B cell (primary cell): ENCODE measurements at regions not wholly inside any gene's neighbourhood (a gene's known extent, or its start where the extent isn't known, plus 50 kb on each side); places are given as distances from the start of the nearest gene placed in this dataset.
"Not testable (repeated sequence)": the region's sequence is repeated elsewhere in the genome, so short reads cannot be mapped to it uniquely, and the experiment has no call there.

Experiments used
- ATAC-seq: fragments of 200-7000 bp; cut with Tn5 transposase; one replicate; pipeline ENCODE4 v1.10.0; 2021; ENCODE audit warnings: low read depth, mild to moderate bottlenecking, moderate number of reproducible peaks, moderate library complexity
- CTCF ChIA-PET: fragments of 350-600 bp; sonication (Branson Sonifier 250); formaldehyde crosslinking; loops from one replicate; lab custom pipeline; 2021; ENCODE audit warnings: antibody characterized with exemption, inconsistent platforms; lab: Charles Lee
- POLR2A ChIA-PET: fragments of 350-600 bp; sonication (Branson Sonifier 250); formaldehyde crosslinking; loops from one replicate; lab custom pipeline; 2021; ENCODE audit warnings: antibody characterized with exemption; lab: Charles Lee
- DNase-seq: peaks from one replicate; pipeline ENCODE4 v3.0.0; 2013
- H2AFZ ChIP-seq: 2 replicates; pipeline ENCODE4 v1.6.1; 2012; ENCODE audit warnings: mild to moderate bottlenecking, low read depth, low read length; ENCODE audit not compliant: insufficient read depth, poor library complexity, severe bottlenecking
- H3K27ac ChIP-seq, 2 donors: 1 replicate in 1 of 2; 2 replicates in 1 of 2; pipeline ENCODE4 v1.5.1; 2012 to 2013; ENCODE audit warnings: low read length in 2 of 2, mild to moderate bottlenecking in 2 of 2, moderate library complexity in 1 of 2
- H3K27me3 ChIP-seq, 4 experiments: fragments of 200-600 bp in 1 of 4; sonication (generic) in 1 of 4; replicated peaks in 1 of 4; 1 replicate in 2 of 4; 2 replicates in 2 of 4; pipeline versions ENCODE4 v1.6.1 to v1.7.0; 2013 to 2016; ENCODE audit warnings: low read length in 3 of 4, mild to moderate bottlenecking in 2 of 4, mixed read lengths in 1 of 4, moderate library complexity in 1 of 4; ENCODE audit not compliant: insufficient read depth in 4 of 4, control insufficient read depth in 3 of 4; ENCODE audit errors: control extremely low read depth in 1 of 4
- H3K36me3 ChIP-seq, 2 experiments: replicated peaks in 1 of 2; 1 replicate in 1 of 2; 2 replicates in 1 of 2; pipeline versions ENCODE4 v1.6.1 to v1.7.1; 2013; ENCODE audit warnings: low read length in 1 of 2; ENCODE audit not compliant: insufficient read depth in 2 of 2, control insufficient read depth in 1 of 2; ENCODE audit errors: control extremely low read depth in 1 of 2, extremely low read depth in 1 of 2
- H3K4me1 ChIP-seq, 2 donors: fragments of 200-600 bp in 1 of 2; sonication (generic) in 1 of 2; 1 replicate in 1 of 2; 2 replicates in 1 of 2; pipeline versions ENCODE4 v1.5.1 to v1.6.1; 2013 to 2017; ENCODE audit warnings: low read length in 2 of 2; ENCODE audit not compliant: control insufficient read depth in 2 of 2, insufficient read depth in 2 of 2
- H3K4me2 ChIP-seq: replicated peaks from 2 replicates; pipeline ENCODE3; 2012; ENCODE audit warnings: mild to moderate bottlenecking, low read depth, low read length; ENCODE audit not compliant: poor library complexity, severe bottlenecking
- H3K4me3 ChIP-seq, 5 experiments: fragments of 200-600 bp in 1 of 5; sonication (generic) in 1 of 5; 1 replicate in 3 of 5; 2 replicates in 2 of 5; pipeline versions ENCODE4 v1.5.1 to v1.7.0; 2011 to 2016; ENCODE audit warnings: low read length in 4 of 5, mild to moderate bottlenecking in 4 of 5, low read depth in 2 of 5, control low read depth in 1 of 5, moderate library complexity in 1 of 5; ENCODE audit not compliant: insufficient read depth in 1 of 5; ENCODE audit errors: control extremely low read depth in 1 of 5, extremely low read depth in 1 of 5
- H3K79me2 ChIP-seq: fragments of 200-600 bp; sonication (generic); one replicate; pipeline ENCODE4 v1.6.0; 2016; ENCODE audit warnings: low read length; ENCODE audit not compliant: control insufficient read depth, insufficient read depth
- H3K9ac ChIP-seq: fragments of 200-600 bp; sonication (generic); 2 replicates; pipeline ENCODE4 v1.6.1; 2017; ENCODE audit warnings: mild to moderate bottlenecking, low read length, moderate library complexity
- H3K9me3 ChIP-seq, 3 donors: one replicate each; pipeline versions ENCODE4 v1.6.1 to v1.7.1; 2013; ENCODE audit warnings: low read length in 2 of 3; ENCODE audit not compliant: control insufficient read depth in 2 of 3, insufficient read depth in 1 of 3; ENCODE audit errors: control extremely low read depth in 1 of 3
- H4K20me1 ChIP-seq: 2 replicates; pipeline ENCODE4 v1.6.0; 2012; ENCODE audit warnings: mild to moderate bottlenecking, low read length; ENCODE audit not compliant: insufficient read depth, control insufficient read depth, poor library complexity, severe bottlenecking
- H3K27ac Mint-ChIP-seq: one replicate; pipeline ENCODE4 v1.8.0; 2021; ENCODE audit warnings: mixed read lengths
- H3K27me3 Mint-ChIP-seq: one replicate; pipeline ENCODE4 v1.8.0; 2021; ENCODE audit warnings: mixed read lengths
- H3K4me1 Mint-ChIP-seq: one replicate; pipeline ENCODE4 v1.8.0; 2021; ENCODE audit warnings: mixed read lengths
- H3K4me3 Mint-ChIP-seq: one replicate; pipeline ENCODE4 v1.8.0; 2021; ENCODE audit warnings: mixed read lengths
- H3K9me3 Mint-ChIP-seq: one replicate; pipeline ENCODE4 v1.8.0; 2022; ENCODE audit warnings: mixed read lengths; ENCODE audit not compliant: insufficient read depth
- EZH2 ChIP-seq: IDR thresholded peaks from 2 replicates; pipeline ENCODE4 v1.6.1; 2012; ENCODE audit warnings: borderline replicate concordance, low read depth, mild to moderate bottlenecking, moderate library complexity, low read length; ENCODE audit not compliant: insufficient read depth, poor library complexity, severe bottlenecking
- WGBS: methylation state at CpG from one replicate; pipeline ENCODE4 v1.1.5; 2013; ENCODE audit warnings: missing lambda C conversion rate; ENCODE audit not compliant: insufficient coverage; 5-methylcytosine and 5-hydroxymethylcytosine counted together
- intact Hi-C: fragments of 100-400 bp; cut with micrococcal nuclease; formaldehyde crosslinking; loops from one replicate; pipeline ENCODE4 v1.10.0; 2022
- TF ChIP-seq, protein P1 (sequence below): fragments of 200-600 bp; IDR thresholded peaks from one replicate; pipeline ENCODE4 v1.8.0; 2022; ENCODE audit warnings: antibody characterized with exemption, mild to moderate bottlenecking

DNA sequence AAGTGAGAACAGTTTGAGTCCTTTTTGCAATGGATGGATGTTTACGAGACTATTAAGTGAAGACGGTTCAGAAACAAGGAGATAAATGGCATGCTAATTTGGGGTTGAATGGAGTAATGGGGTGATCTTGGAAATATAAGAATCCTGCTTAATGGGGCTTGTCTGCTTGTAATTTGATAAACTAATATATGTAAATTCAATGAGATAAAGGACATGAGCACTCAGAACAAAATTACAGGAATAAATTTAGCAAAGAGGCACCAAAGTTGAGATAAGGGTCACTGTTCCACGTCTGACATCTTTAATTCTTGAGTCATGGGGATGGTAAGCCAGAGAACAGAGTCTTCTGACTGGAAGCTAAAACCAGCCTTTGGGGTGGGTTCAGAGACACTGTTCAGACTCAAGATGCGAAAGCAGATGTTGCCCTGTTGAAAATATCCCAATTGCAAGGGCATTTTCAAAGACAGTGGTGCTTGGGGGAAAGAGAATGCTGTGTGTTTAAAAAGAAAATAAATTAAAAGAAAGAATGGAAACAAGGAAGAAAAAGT, 67.8 kb upstream of the CHRNB4 start:
- peak overlapping the region; percentile 36 for H3K4me2 ChIP-seq
- H3K27me3 ChIP-seq: peaks cover 0 to 19% (median 3%) of the 10 kb centered on the region in 4 experiments
- Mint-ChIP-seq H3K4me3 (no peak overlapping the region), H3K4me1 (peaks cover 9% of the 10 kb centered on the region), H3K27me3 (peaks cover 51% of the 10 kb centered on the region), H3K9me3 (no peaks in the 10 kb centered on the region), H3K27ac (no peak overlapping the region)
- peaks cover 3 to 6% of the 10 kb centered on the region in 2 donors for H3K4me1 ChIP-seq
- CTCF ChIA-PET: interaction anchor here (0.7 to 5.7 kb wide), 7 partner anchors 10 to 90 kb away, joined by 3 to 30 read pairs (median 5); no protein-coding TSS in a partner anchor
- POLR2A ChIA-PET: no interaction called here
- no peak overlapping the region for H3K9ac ChIP-seq
- H3K27ac ChIP-seq: no peak overlapping the region
- WGBS: 98% methylated on average over 4 of the region's 4 CpGs
- intact Hi-C loops: loop anchor here (5.0 kb wide), 1 partner anchor 511 kb away; no protein-coding TSS in a partner anchor
- no peak overlapping the region for H3K4me3 ChIP-seq
- H3K9me3 ChIP-seq: peaks cover 0 to 12% (median 4%) of the 10 kb centered on the region in 3 donors
- no peak for ATAC-seq
- no peak for DNase-seq
- H4K20me1 ChIP-seq: no peaks in the 10 kb centered on the region
- TF ChIP-seq, protein P1, sequence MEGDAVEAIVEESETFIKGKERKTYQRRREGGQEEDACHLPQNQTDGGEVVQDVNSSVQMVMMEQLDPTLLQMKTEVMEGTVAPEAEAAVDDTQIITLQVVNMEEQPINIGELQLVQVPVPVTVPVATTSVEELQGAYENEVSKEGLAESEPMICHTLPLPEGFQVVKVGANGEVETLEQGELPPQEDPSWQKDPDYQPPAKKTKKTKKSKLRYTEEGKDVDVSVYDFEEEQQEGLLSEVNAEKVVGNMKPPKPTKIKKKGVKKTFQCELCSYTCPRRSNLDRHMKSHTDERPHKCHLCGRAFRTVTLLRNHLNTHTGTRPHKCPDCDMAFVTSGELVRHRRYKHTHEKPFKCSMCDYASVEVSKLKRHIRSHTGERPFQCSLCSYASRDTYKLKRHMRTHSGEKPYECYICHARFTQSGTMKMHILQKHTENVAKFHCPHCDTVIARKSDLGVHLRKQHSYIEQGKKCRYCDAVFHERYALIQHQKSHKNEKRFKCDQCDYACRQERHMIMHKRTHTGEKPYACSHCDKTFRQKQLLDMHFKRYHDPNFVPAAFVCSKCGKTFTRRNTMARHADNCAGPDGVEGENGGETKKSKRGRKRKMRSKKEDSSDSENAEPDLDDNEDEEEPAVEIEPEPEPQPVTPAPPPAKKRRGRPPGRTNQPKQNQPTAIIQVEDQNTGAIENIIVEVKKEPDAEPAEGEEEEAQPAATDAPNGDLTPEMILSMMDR: no peak
- no peak for TF ChIP-seq EZH2
- no peak overlapping the region for H2AFZ ChIP-seq
- H3K36me3 ChIP-seq: no peaks in the 10 kb centered on the region
- H3K79me2 ChIP-seq: no peaks in the 10 kb centered on the region

DNA sequence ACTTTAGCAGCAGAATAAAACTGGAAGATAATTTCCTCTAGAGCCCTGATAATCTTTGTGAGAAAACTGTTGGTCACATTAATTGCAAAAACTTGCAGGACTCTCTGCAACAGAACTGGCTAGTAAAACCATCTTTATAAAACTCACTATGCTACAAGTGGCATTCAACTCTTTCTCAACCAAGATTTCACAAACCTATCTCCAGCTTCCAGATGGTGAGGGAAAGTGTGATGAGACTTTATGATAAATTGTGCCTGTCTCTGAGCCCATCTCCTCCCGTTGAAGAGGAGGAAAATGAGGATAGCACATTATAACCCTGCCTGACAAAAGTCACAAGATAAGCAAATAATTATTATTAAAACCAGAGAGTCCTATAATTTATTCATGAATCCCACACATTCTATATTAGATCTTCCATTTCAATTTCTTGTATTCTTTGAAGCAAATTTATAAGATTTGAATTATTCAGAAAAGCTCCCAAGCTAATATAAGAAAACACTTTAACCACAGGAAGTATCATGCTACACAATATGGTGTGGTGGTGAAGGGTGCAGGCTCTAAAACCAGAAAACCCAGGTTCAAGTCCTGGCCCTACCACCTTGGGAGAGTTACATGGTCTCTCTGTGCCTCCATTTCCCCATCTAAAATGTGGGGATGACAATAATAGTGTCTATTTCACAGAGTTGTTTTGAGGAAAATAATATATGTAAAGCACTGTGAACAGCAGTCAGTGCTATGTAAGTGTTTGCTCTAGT, 65.6 kb upstream of the CHRNB4 start:
- H3K36me3 ChIP-seq, H4K20me1 ChIP-seq, H3K4me1 ChIP-seq, H3K4me3 ChIP-seq, H3K4me1 Mint-ChIP-seq, H3K4me2 ChIP-seq, ATAC-seq, DNase-seq, H2AFZ ChIP-seq, H3K9ac ChIP-seq, H3K9me3 Mint-ChIP-seq, H3K27ac ChIP-seq, H3K27ac Mint-ChIP-seq, POLR2A ChIA-PET, H3K79me2 ChIP-seq, H3K4me3 Mint-ChIP-seq: not testable (repeated sequence)
- peaks cover 55% of the 10 kb centered on the region for H3K27me3 Mint-ChIP-seq
- CTCF ChIA-PET: interaction anchor here (1.2 to 1.4 kb wide), 2 partner anchors 9 to 11 kb away, joined by 3 to 4 read pairs; no protein-coding TSS in a partner anchor
- H3K9me3 ChIP-seq: peaks cover 0 to 12% (median 4%) of the 10 kb centered on the region in 3 donors
- intact Hi-C loops: loop anchor here (5.0 kb wide), 1 partner anchor 509 kb away; no protein-coding TSS in a partner anchor
- no CpG with 5 or more reads among the region's 1 CpG for WGBS
- peaks cover 0 to 22% (median 3%) of the 10 kb centered on the region in 4 experiments for H3K27me3 ChIP-seq

DNA sequence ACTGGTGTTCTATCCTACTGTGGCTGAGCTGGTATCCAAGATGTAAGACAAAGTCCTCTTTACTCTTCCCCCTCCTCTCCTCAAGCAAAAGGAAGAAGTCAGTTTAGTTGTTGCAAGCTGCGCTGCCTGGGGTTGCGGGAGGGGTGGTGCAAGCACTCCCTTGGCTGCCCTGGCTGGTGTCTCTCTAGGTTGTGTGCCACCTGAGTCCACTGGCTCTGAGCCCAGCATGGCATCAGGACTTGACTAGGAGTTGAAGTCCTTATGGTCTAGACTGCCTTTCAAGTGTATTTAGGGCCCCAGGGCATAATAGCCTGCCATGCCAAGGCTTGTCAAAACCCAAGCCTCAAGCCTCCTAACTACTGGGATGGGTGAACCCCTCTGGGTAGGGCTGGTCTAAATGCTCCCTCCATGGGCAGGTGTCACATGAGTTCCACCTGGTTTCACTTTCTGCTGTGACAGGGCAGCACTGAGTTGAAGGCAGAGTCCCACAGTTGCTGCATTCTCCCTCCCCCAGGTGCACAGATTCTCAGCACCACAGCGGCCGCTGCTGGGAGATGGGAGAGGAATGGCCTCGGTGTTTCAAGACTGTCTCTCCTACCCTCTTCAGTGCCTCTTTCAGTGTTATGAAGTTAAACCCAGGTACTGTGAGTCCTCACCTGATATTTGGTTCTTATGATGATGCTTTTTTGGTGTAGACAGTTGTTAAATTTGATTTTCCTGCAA, 62.5 kb upstream of the CHRNB4 start:
- H2AFZ ChIP-seq, H3K27ac Mint-ChIP-seq, H4K20me1 ChIP-seq, H3K27ac ChIP-seq, CTCF ChIA-PET, H3K9ac ChIP-seq, ATAC-seq, POLR2A ChIA-PET, H3K9me3 Mint-ChIP-seq, H3K4me3 Mint-ChIP-seq, H3K4me3 ChIP-seq, H3K79me2 ChIP-seq, DNase-seq, H3K4me1 Mint-ChIP-seq, intact Hi-C loops, H3K4me2 ChIP-seq, H3K36me3 ChIP-seq, H3K4me1 ChIP-seq: not testable (repeated sequence)
- H3K9me3 ChIP-seq: peaks cover 0 to 12% (median 4%) of the 10 kb centered on the region in 3 donors
- peaks cover 0 to 12% (median 0%) of the 10 kb centered on the region in 4 experiments for H3K27me3 ChIP-seq
- peaks cover 46% of the 10 kb centered on the region for H3K27me3 Mint-ChIP-seq
- 100% methylated on average over 2 of the region's 5 CpGs for WGBS
